H1 (cell line): ENCODE measurements at regions not wholly inside any gene's neighbourhood (a gene's known extent, or its start where the extent isn't known, plus 50 kb on each side); places are given as distances from the start of the nearest gene placed in this dataset.

Source experiments
- ASH2L ChIP-seq: fragments of 200-600, 300-600 bp; sonication (generic); IDR thresholded peaks from one replicate; pipeline ENCODE4 v1.7.1; 2017; ENCODE audit warnings: low read length
- CTBP2 ChIP-seq: IDR thresholded peaks from 2 replicates; pipeline ENCODE4 v1.7.0; 2011; ENCODE audit warnings: borderline replicate concordance, mild to moderate bottlenecking, moderate library complexity, mixed read lengths, low read length; ENCODE audit not compliant: insufficient read depth, insufficient read length
- SIRT6 ChIP-seq: IDR thresholded peaks from one replicate; pipeline ENCODE4 v1.7.1; 2012; ENCODE audit warnings: low read length, inconsistent platforms
- TCF12 ChIP-seq: IDR thresholded peaks from 2 replicates; pipeline ENCODE4 v1.6.1; 2011; ENCODE audit warnings: low read depth, mild to moderate bottlenecking, low read length

DNA sequence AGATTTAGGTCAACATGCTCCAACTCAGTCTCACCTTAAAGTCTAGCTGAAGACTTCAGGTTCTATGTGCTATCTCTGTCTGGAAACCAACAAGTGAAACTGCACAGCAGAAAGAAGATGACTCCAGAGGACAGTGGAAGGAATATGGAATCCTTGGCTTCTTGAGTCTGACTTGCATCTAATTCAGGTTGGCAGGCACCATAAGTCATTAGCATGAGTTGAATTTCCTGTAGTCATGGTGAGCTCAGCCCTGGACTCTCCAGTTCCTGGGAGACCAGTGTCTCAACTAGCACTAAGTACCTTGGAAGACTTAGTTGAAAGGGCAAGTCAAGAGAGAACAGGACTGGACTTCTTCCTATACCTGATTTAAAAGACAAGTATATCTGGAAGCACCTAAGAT is 129.7 kb downstream of the DTWD1 start (continued):
- TF ChIP-seq ASH2L (no peak), TCF12 (no peak), SIRT6 (no peak), CTBP2 (no peak)
